ENCODE measurements at regions not wholly inside any gene's neighbourhood (a gene's known extent, or its start where the extent isn't known, plus 50 kb on each side); places are given as distances from the start of the nearest gene placed in this dataset.

GRCh38 chr9:23502004-23502403 is 324.0 kb downstream of the ELAVL2 start:
- no peak for DNase-seq (ENCODE audit: low read depth in 2 of 3, low spot score in 2 of 3)

- no peak for DNase-seq (ENCODE audit: low read depth in 2 of 3, low spot score in 2 of 3)
Measured at GRCh38 chr9:23522952-23523351, 303.1 kb downstream of the ELAVL2 start.

- DNase-seq (ENCODE audit: low read depth in 2 of 3, low spot score in 2 of 3), result no peak
Measured at GRCh38 chr9:23524607-23525155, 301.4 kb downstream of the ELAVL2 start.

- DNase-seq (ENCODE audit: low read depth in 2 of 3, low spot score in 2 of 3), result no peak
Measured at GRCh38 chr9:23526806-23527205, 299.2 kb downstream of the ELAVL2 start.

GRCh38 chr9:23532282-23532681 is 293.8 kb downstream of the ELAVL2 start:
- DNase-seq (ENCODE audit: low read depth in 2 of 3, low spot score in 2 of 3), result no peak

- no peak for DNase-seq (ENCODE audit: low read depth in 2 of 3, low spot score in 2 of 3)
Measured at GRCh38 chr9:23537192-23538066, 288.6 kb downstream of the ELAVL2 start.

- no peak for DNase-seq (ENCODE audit: low read depth in 2 of 3, low spot score in 2 of 3)
Measured at GRCh38 chr9:23538067-23538402, 288.0 kb downstream of the ELAVL2 start.

- DNase-seq (ENCODE audit: low read depth in 2 of 3, low spot score in 2 of 3), result no peak
Measured at GRCh38 chr9:23538461-23539003, 287.5 kb downstream of the ELAVL2 start.

GRCh38 chr9:23539311-23539710 is 286.7 kb downstream of the ELAVL2 start:
- no peak for DNase-seq (ENCODE audit: low read depth in 2 of 3, low spot score in 2 of 3)

- DNase-seq (ENCODE audit: low read depth in 2 of 3, low spot score in 2 of 3), result no peak
Measured at GRCh38 chr9:23541976-23542375, 284.1 kb downstream of the ELAVL2 start.

GRCh38 chr9:23542438-23542837 is 283.6 kb downstream of the ELAVL2 start:
- DNase-seq (ENCODE audit: low read depth in 2 of 3, low spot score in 2 of 3), result no peak

GRCh38 chr9:23542927-23543326 is 283.1 kb downstream of the ELAVL2 start:
- no peak for DNase-seq (ENCODE audit: low read depth in 2 of 3, low spot score in 2 of 3)

GRCh38 chr9:23543419-23543818 is 282.6 kb downstream of the ELAVL2 start:
- no peak for DNase-seq (ENCODE audit: low read depth in 2 of 3, low spot score in 2 of 3)

GRCh38 chr9:23545728-23546127 is 280.3 kb downstream of the ELAVL2 start:
- no peak for DNase-seq (ENCODE audit: low read depth in 2 of 3, low spot score in 2 of 3)

GRCh38 chr9:23551311-23551721 is 274.7 kb downstream of the ELAVL2 start:
- DNase-seq (ENCODE audit: low read depth in 2 of 3, low spot score in 2 of 3), result no peak

GRCh38 chr9:23551929-23552707 is 273.9 kb downstream of the ELAVL2 start:
- DNase-seq (ENCODE audit: low read depth in 2 of 3, low spot score in 2 of 3), result no peak

- no peak for DNase-seq (ENCODE audit: low read depth in 2 of 3, low spot score in 2 of 3)
Measured at GRCh38 chr9:23552876-23553601, 273.0 kb downstream of the ELAVL2 start.

GRCh38 chr9:23554686-23555085 is 271.4 kb downstream of the ELAVL2 start:
- no peak for DNase-seq (ENCODE audit: low read depth in 2 of 3, low spot score in 2 of 3)

- DNase-seq (ENCODE audit: low read depth in 2 of 3, low spot score in 2 of 3), result no peak
Measured at GRCh38 chr9:23555851-23556250, 270.2 kb downstream of the ELAVL2 start.

- no peak for DNase-seq (ENCODE audit: low read depth in 2 of 3, low spot score in 2 of 3)
Measured at GRCh38 chr9:23556459-23556858, 269.6 kb downstream of the ELAVL2 start.

- no peak for DNase-seq (ENCODE audit: low read depth in 2 of 3, low spot score in 2 of 3)
Measured at GRCh38 chr9:23557689-23558088, 268.4 kb downstream of the ELAVL2 start.
